Dendritic cell treated with granulocyte-macrophage colony-stimulating factor and Interleukin-4, amounts not matched to agents 40 ng/mL and 50 ng/mL, for 4 days (primary cell): ENCODE measurements at regions not wholly inside any gene's neighbourhood (a gene's known extent, or its start where the extent isn't known, plus 50 kb on each side); places are given as distances from the start of the nearest gene placed in this dataset.

ENCODE experiments used
- H3K27ac Mint-ChIP-seq: one replicate; pipeline ENCODE4 v1.8.0; 2022; ENCODE audit warnings: mild to moderate bottlenecking, mixed read lengths
- H3K27me3 Mint-ChIP-seq: one replicate; pipeline ENCODE4 v1.8.0; 2022; ENCODE audit warnings: mild to moderate bottlenecking, mixed read lengths
- H3K36me3 Mint-ChIP-seq: one replicate; pipeline ENCODE4 v1.8.0; 2022; ENCODE audit warnings: low read depth, mixed read lengths
- H3K4me1 Mint-ChIP-seq: one replicate; pipeline ENCODE4 v1.8.0; 2022; ENCODE audit warnings: low read depth, mixed read lengths
- H3K4me3 Mint-ChIP-seq: one replicate; pipeline ENCODE4 v1.8.0; 2022; ENCODE audit warnings: mild to moderate bottlenecking, moderate library complexity, mixed read lengths
- H3K9me3 Mint-ChIP-seq: one replicate; pipeline ENCODE4 v1.8.0; 2022; ENCODE audit warnings: mixed read lengths
- intact Hi-C: fragments of 100-400 bp; cut with micrococcal nuclease; formaldehyde crosslinking; loops from one replicate; pipeline ENCODE4 v1.15.0; 2022

- no peaks in the 10 kb centered on the region for H3K27me3 Mint-ChIP-seq
- peaks cover 22% of the 10 kb centered on the region for H3K9me3 Mint-ChIP-seq
- intact Hi-C loops: no loop called here
- H3K36me3 Mint-ChIP-seq: no peaks in the 10 kb centered on the region
- H3K4me1 Mint-ChIP-seq: no peaks in the 10 kb centered on the region
- no peak overlapping the region for H3K27ac Mint-ChIP-seq
- no peak overlapping the region for H3K4me3 Mint-ChIP-seq
Observed at GRCh38 chr4:45745741-45746140, 378.1 kb downstream of the GABRG1 start.

DNA sequence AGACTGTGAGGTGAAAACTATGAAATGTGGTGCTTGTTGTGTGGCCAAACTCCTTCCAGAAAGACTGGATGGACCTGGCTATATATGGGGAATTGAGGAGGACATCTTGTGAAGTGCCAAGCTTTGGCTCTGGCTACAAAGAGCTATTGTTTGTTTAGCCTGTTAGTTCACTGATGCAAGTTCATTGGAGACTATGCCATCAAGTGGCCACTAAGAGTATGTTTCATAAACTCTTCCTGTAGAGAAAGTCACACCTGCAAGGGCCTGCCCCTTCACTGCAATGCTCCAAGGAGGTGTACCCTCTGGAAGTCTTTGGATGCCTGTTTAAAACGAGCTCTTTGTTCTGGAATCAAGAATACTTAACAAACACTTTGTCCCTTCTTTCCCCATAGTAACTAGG lies 382.0 kb downstream of the GABRG1 start:
- no peak overlapping the region for H3K4me3 Mint-ChIP-seq
- no peak overlapping the region for H3K27ac Mint-ChIP-seq
- H3K36me3 Mint-ChIP-seq: no peaks in the 10 kb centered on the region
- no peaks in the 10 kb centered on the region for H3K27me3 Mint-ChIP-seq
- H3K4me1 Mint-ChIP-seq: no peaks in the 10 kb centered on the region
- H3K9me3 Mint-ChIP-seq: peaks cover 31% of the 10 kb centered on the region
- intact Hi-C loops: no loop called here

DNA sequence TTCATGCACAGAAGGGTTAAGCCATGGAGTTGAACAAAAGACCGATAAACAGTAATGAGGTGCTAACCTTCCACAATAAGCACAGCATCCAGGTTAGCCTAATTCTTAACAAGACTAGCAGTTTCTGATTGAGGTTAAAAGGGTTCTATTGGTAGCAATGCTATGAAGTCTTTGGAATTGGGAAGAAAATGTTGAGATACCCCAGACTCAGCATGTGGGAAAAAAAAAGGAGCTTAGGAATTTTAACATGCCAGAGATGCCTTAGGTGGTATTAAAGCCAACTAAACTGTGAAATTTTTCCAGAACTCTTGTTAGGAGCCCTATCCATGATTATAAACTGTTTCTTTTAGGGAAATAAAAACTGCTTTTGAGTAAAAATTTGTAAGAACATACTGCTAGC lies 391.7 kb downstream of the GABRG1 start:
- intact Hi-C loops: no loop called here
- Mint-ChIP-seq H3K4me3 (no peak overlapping the region), H3K36me3 (no peaks in the 10 kb centered on the region), H3K4me1 (no peaks in the 10 kb centered on the region), H3K9me3 (peaks cover 12% of the 10 kb centered on the region), H3K27me3 (no peaks in the 10 kb centered on the region), H3K27ac (no peak overlapping the region)

DNA sequence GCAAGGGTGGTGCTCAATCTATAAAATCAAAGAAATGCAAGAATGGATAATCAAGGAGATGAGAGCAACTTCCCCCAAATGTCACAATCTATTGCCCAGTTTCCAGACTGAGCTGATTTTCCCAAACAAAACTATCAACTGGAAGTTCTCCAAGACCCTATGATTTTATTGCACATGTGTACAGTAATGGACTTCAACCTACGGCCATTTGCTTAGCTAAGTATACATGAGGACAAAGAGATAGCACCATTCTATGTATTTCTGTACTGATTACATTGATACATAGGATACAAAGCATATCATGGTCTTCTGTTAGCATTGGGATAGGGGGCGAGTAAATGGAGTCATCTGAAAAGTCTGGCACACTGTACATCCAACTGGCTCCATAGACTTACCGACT lies 407.8 kb downstream of the GABRG1 start:
- H3K9me3 Mint-ChIP-seq: peaks cover 52% of the 10 kb centered on the region
- intact Hi-C loops: no loop called here
- no peak overlapping the region for H3K4me3 Mint-ChIP-seq
- H3K4me1 Mint-ChIP-seq: no peaks in the 10 kb centered on the region
- H3K27me3 Mint-ChIP-seq: no peaks in the 10 kb centered on the region
- no peaks in the 10 kb centered on the region for H3K36me3 Mint-ChIP-seq
- no peak overlapping the region for H3K27ac Mint-ChIP-seq

- Mint-ChIP-seq H3K27ac (no peak overlapping the region), H3K9me3 (peaks cover 39% of the 10 kb centered on the region), H3K36me3 (no peaks in the 10 kb centered on the region), H3K4me3 (no peak overlapping the region), H3K4me1 (no peaks in the 10 kb centered on the region), H3K27me3 (no peaks in the 10 kb centered on the region)
- intact Hi-C loops: no loop called here
Observed at GRCh38 chr4:45713996-45714395, 409.9 kb downstream of the GABRG1 start.

DNA sequence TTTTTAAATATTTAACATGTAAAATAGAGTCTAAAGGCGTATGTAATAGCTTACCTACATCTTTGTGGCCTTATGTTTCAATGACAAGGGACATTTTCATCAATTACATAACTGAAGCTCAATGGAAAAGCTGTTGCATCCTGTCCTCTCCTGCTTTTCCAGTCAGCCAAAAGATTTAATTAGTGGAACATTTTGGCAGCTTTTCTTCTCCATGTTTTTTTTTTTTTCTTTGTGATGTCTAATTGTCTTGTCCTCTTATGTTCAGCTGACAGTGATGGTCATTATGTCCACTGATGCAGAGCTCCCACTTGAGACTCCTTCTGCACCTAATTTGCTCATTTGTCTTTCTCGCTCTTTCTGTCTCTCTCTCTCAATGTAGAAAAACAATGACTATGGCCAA lies 422.2 kb downstream of the GABRG1 start:
- Mint-ChIP-seq H3K4me3 (no peak overlapping the region), H3K36me3 (no peaks in the 10 kb centered on the region), H3K4me1 (no peaks in the 10 kb centered on the region), H3K27ac (no peak overlapping the region), H3K9me3 (peaks cover 17% of the 10 kb centered on the region), H3K27me3 (no peaks in the 10 kb centered on the region)
- intact Hi-C loops: no loop called here

DNA sequence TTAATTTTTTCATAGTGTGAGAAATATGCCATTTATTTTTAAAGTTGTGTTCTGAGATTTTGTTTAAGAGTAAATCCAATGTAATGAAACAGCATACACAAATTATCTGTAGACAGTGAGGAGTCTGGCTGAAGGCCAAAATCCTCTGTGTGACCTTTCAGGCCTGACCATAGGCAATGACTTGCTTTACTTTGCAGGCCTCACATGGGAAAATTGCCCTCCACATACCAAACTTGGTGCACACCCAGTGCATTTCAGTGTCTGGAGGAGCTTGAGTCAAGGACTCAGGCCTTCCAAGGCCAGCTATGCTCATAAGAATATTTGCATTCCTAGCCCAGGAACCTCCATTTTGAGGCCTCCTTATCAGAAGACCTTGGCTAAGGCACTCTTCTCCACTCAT lies 430.1 kb downstream of the GABRG1 start:
- H3K4me1 Mint-ChIP-seq: no peaks in the 10 kb centered on the region

DNA sequence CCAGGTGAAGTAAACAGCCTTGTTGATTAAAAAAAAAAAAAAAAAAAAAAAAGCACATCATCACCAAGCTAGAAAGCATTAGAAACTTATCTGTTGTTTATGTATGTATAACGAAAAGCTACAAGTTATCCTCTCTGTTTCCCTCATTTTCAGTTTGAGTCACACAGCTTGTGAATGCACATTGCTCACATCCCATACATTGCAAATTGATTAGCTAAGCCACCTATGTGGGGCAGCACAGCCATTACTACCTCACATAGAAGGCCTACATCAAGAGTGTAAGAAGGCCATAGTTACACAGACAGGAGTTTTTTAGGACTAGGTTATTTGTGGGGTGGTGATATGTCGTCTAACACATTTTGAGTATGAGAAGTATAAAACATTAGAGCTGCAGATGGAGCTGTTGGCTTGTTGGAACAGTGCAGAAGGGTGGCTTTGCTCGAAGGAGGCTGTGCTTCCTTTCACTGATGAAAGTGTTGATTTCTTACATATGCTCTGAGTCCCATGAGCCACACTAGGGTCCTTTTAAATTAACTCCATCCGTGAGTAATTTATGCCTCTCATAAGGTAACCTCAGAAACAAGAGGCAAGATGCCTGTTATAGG lies 431.6 kb downstream of the GABRG1 start:
- Mint-ChIP-seq H3K9me3 (peaks cover 2% of the 10 kb centered on the region), H3K4me3 (no peak overlapping the region), H3K4me1 (no peaks in the 10 kb centered on the region), H3K36me3 (no peaks in the 10 kb centered on the region), H3K27ac (no peak overlapping the region), H3K27me3 (no peaks in the 10 kb centered on the region)
- intact Hi-C loops: no loop called here

More for the DNA sequence above, 430.1 kb downstream of the GABRG1 start:
- intact Hi-C loops: no loop called here
- H3K4me3 Mint-ChIP-seq: no peak overlapping the region
- H3K27ac Mint-ChIP-seq: no peak overlapping the region
- peaks cover 6% of the 10 kb centered on the region for H3K9me3 Mint-ChIP-seq
- H3K27me3 Mint-ChIP-seq: no peaks in the 10 kb centered on the region
- H3K36me3 Mint-ChIP-seq: no peaks in the 10 kb centered on the region

GRCh38 chr4:45688341-45688740 lies 435.5 kb downstream of the GABRG1 start:
- no peaks in the 10 kb centered on the region for H3K36me3 Mint-ChIP-seq
- no peaks in the 10 kb centered on the region for H3K27me3 Mint-ChIP-seq
- no peak overlapping the region for H3K4me3 Mint-ChIP-seq
- H3K4me1 Mint-ChIP-seq: no peaks in the 10 kb centered on the region
- H3K9me3 Mint-ChIP-seq: no peaks in the 10 kb centered on the region
- intact Hi-C loops: no loop called here
- H3K27ac Mint-ChIP-seq: no peak overlapping the region

DNA sequence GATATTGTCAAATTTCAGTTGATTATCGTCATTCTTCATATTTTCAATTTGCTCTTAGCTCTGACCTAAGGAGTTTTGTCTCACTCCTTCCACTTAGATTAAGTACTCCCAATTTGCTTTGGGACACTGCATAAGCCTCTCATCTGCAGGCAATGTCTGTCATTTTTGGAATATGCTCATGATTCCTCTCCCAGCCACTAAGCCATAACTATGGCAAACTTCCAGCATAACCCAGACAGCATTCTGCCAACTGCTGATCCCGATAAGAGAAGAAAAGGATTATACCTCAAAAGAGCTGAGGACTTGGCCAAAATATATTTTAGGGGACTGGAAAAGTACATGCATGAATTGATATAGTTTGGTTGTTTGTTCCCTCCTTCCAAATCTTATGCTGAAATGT lies 444.4 kb downstream of the GABRG1 start:
- H3K4me1 Mint-ChIP-seq: no peaks in the 10 kb centered on the region
- H3K9me3 Mint-ChIP-seq: peaks cover 42% of the 10 kb centered on the region
- H3K4me3 Mint-ChIP-seq: no peak overlapping the region
- no peaks in the 10 kb centered on the region for H3K27me3 Mint-ChIP-seq
- intact Hi-C loops: no loop called here
- H3K36me3 Mint-ChIP-seq: no peaks in the 10 kb centered on the region
- no peak overlapping the region for H3K27ac Mint-ChIP-seq

- no peaks in the 10 kb centered on the region for H3K4me1 Mint-ChIP-seq
- no peaks in the 10 kb centered on the region for H3K9me3 Mint-ChIP-seq
- no peaks in the 10 kb centered on the region for H3K27me3 Mint-ChIP-seq
- H3K4me3 Mint-ChIP-seq: no peak overlapping the region
- H3K36me3 Mint-ChIP-seq: no peaks in the 10 kb centered on the region
- no peak overlapping the region for H3K27ac Mint-ChIP-seq
- intact Hi-C loops: no loop called here
Observed at GRCh38 chr4:45668128-45668527, 455.7 kb downstream of the GABRG1 start.

DNA sequence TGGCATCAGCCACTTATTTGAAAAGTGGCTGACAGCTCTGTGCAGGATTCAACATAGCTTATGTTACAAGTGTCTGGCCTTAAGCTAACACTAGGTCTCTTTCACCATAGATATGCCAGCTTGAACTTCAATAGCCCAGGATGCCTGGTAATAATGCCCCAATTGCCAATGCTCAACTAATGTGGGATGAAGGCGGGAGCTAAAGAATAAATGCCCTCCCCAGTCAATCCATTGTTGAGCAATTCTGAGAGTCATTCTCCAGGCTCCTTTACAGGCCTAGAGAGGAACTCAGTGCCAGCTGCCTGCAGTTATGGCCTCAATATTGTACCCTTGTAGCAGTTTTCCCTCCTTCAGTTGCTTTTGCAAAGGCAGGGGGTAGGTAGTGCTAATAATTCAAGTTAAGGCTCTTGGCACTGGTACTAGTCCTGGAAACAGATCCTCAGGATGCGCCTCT lies 460.2 kb downstream of the GABRG1 start:
- Mint-ChIP-seq H3K27me3 (no peaks in the 10 kb centered on the region), H3K4me1 (no peaks in the 10 kb centered on the region), H3K4me3 (no peak overlapping the region), H3K36me3 (no peaks in the 10 kb centered on the region), H3K9me3 (no peaks in the 10 kb centered on the region), H3K27ac (no peak overlapping the region)
- intact Hi-C loops: no loop called here

DNA sequence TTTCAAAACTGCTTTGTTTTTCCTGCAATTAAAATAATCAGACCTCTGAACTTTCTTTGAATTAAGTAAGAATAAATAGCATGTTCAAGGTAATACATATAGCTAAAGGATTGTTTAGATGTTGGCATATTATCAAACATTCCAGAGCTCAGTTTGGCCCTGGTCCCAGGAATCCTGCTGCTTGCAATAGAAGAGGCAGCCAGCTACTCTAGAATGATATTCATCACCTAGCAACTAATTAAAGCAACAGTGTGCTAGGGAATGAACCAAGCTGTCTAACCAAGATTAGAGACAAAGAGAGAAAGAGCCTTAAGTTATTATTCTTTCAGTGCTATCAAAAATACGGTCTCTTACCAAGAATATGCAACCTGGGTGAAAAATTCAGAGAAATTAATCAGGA lies 460.9 kb downstream of the GABRG1 start:
- intact Hi-C loops: no loop called here
- Mint-ChIP-seq H3K4me1 (no peaks in the 10 kb centered on the region), H3K27me3 (no peaks in the 10 kb centered on the region), H3K9me3 (no peaks in the 10 kb centered on the region), H3K4me3 (no peak overlapping the region), H3K36me3 (no peaks in the 10 kb centered on the region), H3K27ac (no peak overlapping the region)

- Mint-ChIP-seq H3K4me3 (no peak overlapping the region), H3K9me3 (no peaks in the 10 kb centered on the region), H3K27ac (no peak overlapping the region), H3K27me3 (no peaks in the 10 kb centered on the region), H3K36me3 (no peaks in the 10 kb centered on the region), H3K4me1 (no peaks in the 10 kb centered on the region)
- intact Hi-C loops: no loop called here
Observed at GRCh38 chr4:45661893-45662292, 462.0 kb downstream of the GABRG1 start.

DNA sequence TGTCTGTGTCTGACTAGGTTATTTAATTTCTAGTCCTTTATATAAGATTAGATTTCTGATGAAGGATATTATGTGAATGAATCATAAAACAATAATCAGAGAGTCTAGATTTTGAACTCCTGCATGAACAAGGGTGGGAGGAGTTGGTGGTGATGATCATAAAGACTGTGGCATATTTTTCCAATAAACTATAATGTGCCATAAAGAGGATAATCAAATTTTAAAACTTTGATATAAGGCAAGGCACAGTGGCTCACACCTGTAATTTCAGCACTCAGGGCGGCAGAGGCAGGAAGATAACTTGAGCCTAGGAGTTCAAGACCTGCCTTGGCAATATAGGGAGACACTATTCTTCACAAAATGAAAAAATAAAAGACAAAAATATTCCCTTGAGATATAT lies 473.3 kb downstream of the GABRG1 start:
- Mint-ChIP-seq H3K27me3 (no peaks in the 10 kb centered on the region), H3K36me3 (no peaks in the 10 kb centered on the region)

More for the DNA sequence above, 473.3 kb downstream of the GABRG1 start:
- Mint-ChIP-seq H3K9me3 (peaks cover 49% of the 10 kb centered on the region), H3K4me1 (no peaks in the 10 kb centered on the region), H3K27ac (no peak overlapping the region), H3K4me3 (no peak overlapping the region)
- intact Hi-C loops: no loop called here
